ENCODE measurements at regions not wholly inside any gene's neighbourhood (a gene's known extent, or its start where the extent isn't known, plus 50 kb on each side); places are given as distances from the start of the nearest gene placed in this dataset.
A peak's percentile ranks its signal among the peaks of the same experiment; 100 is the strongest.

- DNase-seq: no peak
Measured at GRCh38 chr7:123401295-123401694, 133.1 kb downstream of the IQUB start.

DNA sequence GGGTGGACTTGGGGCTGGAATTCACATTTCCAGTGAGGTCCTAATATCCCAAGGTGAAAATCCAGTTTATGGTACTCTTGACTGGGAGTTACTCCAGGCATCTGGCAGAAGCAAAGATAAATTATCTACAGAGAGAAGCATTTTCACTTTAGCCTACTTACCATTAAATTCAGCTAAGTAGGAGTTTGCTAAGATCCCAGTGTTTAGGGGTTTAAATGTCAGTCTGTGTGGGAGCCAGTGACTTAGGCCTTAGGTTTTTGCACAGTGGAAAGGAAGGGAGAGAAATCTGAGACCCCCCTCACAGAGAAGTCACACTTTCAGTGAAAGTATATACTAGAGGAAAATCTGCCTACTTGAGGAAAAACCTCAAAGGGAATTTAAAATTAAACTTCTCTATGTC, 134.2 kb downstream of the IQUB start:
- DNase-seq: no peak

DNA sequence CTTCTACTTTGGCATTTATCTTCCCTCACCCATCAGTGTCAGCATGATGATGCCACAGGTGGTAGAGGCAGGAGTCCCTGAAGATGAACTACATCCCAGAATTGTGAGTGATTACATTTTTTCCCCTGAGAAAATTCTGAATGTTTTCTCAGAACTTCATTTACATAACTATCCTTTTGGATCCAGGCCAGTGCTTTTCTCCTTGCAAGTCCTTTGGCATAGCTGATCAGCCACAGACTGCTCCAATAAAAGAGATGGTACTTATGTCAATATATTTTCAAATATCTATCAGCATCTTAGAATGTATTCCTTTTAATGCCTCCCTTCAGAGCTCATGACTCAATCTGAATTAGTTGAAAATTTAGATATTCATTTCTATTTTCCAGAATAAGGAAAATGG, 135.5 kb downstream of the IQUB start:
- DNase-seq: no peak

DNA sequence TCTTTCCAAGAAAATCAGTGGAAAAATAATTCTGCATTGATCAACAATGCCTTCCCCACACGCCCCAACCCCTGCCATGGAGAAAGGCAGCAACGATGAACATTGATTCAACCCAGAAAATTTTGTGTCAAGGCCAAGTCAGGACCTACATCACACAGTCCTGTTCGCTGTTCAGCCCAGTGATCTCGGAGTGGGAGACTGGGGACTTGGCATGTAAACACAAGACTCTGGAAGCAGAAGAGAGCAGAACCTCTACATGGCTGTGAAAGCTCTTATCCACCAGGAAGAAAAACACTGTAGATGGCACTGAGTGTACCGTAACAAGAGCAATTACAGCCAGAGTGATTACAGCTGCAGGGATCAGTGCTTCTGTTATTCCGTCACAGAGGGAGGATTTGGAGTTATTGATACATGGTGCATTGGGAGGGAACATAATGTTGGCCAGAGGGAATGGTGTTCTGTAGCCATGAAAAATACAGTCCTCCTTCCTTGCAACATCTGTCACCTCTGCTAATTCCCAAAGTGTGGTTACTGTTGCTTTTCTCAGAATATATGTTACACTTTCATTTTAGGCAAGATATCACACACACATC, 136.6 kb downstream of the IQUB start:
- DNase-seq: no peak

- no peak for DNase-seq
Measured at GRCh38 chr7:123393623-123394022, 140.8 kb downstream of the IQUB start.

GRCh38 chr7:123372368-123372767, 162.0 kb downstream of the IQUB start:
- no peak for DNase-seq

GRCh38 chr7:123367484-123368122, 166.8 kb downstream of the IQUB start:
- no peak for DNase-seq

DNA sequence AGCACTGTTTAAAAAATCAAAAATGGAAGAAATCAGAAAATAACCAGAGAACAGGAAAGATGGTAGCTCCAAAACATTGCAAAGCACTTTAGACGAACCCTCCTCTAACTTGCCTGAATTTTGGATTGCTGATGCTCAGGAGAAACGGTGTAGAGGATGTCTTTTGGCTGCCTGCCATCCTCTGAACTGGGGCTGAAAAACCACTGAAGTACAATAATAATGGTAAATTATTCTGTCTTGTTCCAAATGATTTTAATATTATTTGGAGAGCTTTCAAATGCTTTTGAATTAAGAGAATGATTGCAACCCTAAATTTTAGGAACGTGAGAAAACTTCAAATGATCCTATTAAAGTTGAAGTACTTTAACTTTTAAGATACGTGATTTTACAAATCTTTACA, 167.3 kb upstream of the SLC13A1 start:
- DNase-seq: no peak

DNA sequence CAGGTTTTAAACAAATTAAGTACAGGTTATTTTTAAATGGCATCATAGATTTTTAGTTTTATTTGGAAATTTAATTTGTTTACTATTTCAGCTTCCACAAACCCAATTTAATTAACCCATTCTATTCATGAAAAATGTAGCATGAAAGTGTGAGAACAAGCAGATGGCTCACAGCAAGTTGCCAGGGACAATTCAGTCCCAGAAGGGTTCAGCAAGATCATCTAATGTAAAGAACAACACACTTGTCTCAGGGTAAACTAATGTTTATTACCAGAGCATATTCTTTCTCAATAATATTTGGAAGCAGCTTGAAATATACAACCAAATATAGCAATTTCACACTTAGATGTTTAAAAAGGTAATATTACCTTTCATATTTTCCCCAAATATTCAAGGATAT, 166.9 kb upstream of the SLC13A1 start:
- DNase-seq: no peak

GRCh38 chr7:123360631-123361030, 160.9 kb upstream of the SLC13A1 start:
- no peak for DNase-seq

- peak; percentile 11 for DNase-seq
Measured at GRCh38 chr7:123355576-123356190, 155.9 kb upstream of the SLC13A1 start.

DNA sequence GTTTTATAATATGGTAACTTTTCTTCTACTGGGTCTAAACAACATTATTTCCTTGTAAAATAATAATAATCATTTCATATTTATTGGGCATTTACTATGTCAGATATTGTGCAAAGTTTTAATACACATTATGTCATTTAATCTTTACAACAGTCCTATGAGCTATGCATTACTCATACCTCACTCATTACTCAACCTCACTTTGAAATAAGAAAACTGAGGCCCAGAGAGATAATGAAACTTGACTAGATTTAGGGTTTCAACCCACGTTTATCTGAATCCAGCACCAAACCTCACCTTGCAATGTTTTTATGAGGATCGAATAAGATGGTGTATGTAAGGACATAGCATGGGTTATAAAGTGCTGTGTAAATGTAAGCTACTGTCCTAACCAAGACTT, 153.2 kb upstream of the SLC13A1 start:
- DNase-seq: no peak

- no peak for DNase-seq
Measured at GRCh38 chr7:123351516-123352505, 152.0 kb upstream of the SLC13A1 start.

DNA sequence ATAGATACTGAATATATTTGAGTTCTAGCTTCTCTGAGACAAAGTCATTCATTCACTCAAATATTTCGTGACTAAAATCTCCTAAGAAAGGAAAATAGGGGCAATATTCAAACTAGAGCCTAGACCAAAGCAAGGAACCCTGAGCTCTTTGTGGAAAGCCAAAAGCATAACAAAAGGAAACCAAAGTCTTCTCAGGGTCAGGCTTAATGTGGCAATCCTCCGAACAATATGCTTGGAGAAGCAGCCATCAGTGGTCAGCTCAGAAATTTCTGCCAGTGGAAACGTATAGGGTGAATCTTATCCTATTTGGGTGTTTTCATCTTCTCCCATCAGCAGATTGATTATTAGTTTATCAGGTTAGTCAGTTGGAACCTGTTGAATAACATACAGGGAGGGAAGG, 151.3 kb upstream of the SLC13A1 start:
- no peak for DNase-seq

DNA sequence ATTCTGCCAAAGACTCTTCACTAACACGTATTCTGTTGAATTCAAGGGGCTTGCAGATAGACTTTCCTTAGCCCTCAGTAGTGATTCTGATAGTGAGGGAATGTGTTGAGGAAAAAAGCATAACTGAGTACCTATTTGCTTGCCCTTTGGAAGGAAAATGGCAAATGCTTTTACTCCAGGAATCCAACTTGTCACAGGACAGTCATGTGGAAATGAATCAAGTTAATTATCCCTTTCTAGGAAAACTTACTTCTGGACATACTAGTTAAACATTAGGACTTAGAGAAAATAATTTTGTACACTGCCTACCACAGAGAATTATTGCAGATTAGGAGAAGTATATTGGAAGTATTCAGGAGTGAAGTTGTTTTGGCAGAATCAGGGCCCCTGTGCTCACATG, 148.9 kb upstream of the SLC13A1 start:
- no peak for DNase-seq

GRCh38 chr7:123346766-123347165, 147.0 kb upstream of the SLC13A1 start:
- no peak for DNase-seq

GRCh38 chr7:123343611-123344010, 143.8 kb upstream of the SLC13A1 start:
- DNase-seq: no peak

GRCh38 chr7:123341102-123341501, 141.3 kb upstream of the SLC13A1 start:
- no peak for DNase-seq

- DNase-seq: no peak
Measured at GRCh38 chr7:123338688-123339087, 138.9 kb upstream of the SLC13A1 start.

- DNase-seq: no peak
Measured at GRCh38 chr7:123329988-123330643, 130.3 kb upstream of the SLC13A1 start.

DNA sequence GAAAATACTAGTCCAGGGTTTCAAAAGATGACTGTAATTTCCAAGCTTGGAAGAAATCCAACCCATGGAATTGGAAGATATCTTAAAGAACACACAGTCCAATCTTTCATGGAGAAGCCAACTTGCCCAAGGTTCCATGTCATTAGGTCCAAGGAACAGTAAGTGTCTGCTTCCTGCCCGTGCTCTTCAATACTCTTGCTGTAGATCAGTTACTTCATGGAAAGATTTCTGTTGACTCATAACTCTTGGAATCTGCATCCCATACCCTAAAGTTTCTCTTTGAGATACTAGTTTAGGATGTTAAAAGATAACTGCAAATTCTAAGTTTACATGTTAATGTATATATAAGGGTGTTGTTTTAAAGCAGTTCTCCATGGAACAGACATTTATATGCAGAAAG, 127.9 kb upstream of the SLC13A1 start:
- DNase-seq: no peak

DNA sequence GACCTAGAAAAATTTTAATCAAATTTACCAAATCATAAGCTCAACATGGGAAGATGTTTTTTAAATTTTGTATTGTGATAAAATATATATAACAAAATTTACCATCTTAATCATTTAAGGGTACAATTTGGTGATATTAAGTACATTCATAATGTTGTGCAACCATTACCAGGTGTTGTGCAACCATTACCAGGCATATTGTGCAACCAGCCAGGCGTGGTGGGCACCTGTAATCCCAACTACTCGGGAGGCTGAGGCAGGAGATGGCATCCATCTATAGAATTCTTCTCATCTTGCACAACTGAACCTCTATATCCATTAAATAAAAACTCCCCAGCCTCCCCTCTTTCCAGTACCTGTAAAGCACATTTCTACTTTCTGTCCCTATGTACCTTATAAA, 124.5 kb upstream of the SLC13A1 start:
- no peak for DNase-seq

GRCh38 chr7:123323689-123324088, 123.9 kb upstream of the SLC13A1 start:
- no peak for DNase-seq
